Loucy (cell line): ENCODE measurements at regions not wholly inside any gene's neighbourhood (a gene's known extent, or its start where the extent isn't known, plus 50 kb on each side); places are given as distances from the start of the nearest gene placed in this dataset.

ENCODE experiments used
- H2AFZ ChIP-seq: fragments of 200-600 bp; sonication (generic); 2 replicates; pipeline ENCODE4 v1.6.0; 2016; ENCODE audit warnings: antibody characterized with exemption, mild to moderate bottlenecking, low read length, moderate library complexity
- H3F3A ChIP-seq: fragments of 200-600 bp; 2 replicates; pipeline ENCODE4 v1.6.0; 2016; ENCODE audit warnings: antibody characterized with exemption, low read depth, mild to moderate bottlenecking
- H3K27me3 ChIP-seq: fragments of 200-600 bp; sonication (generic); 2 replicates; pipeline ENCODE4 v1.6.1; 2014; ENCODE audit warnings: low read length, mild to moderate bottlenecking; ENCODE audit not compliant: insufficient read depth, poor library complexity, severe bottlenecking
- H3K36me3 ChIP-seq: fragments of 200-600 bp; sonication (generic); 2 replicates; pipeline ENCODE4 v1.6.1; 2016; ENCODE audit warnings: low read length; ENCODE audit not compliant: insufficient read depth
- H3K4me1 ChIP-seq: fragments of 200-600 bp; sonication (generic); 2 replicates; pipeline ENCODE4 v1.5.1; 2014; ENCODE audit warnings: low read length, mild to moderate bottlenecking; ENCODE audit not compliant: insufficient read depth, poor library complexity, severe bottlenecking
- H3K4me2 ChIP-seq: fragments of 200-600 bp; sonication (generic); 2 replicates; pipeline ENCODE4 v1.6.0; 2014; ENCODE audit warnings: antibody characterized with exemption, low read length, low read depth, mild to moderate bottlenecking; ENCODE audit not compliant: poor library complexity, severe bottlenecking
- H3K4me3 ChIP-seq: fragments of 200-600 bp; sonication (generic); 2 replicates; pipeline ENCODE4 v1.5.1; 2014; ENCODE audit warnings: low read length, mild to moderate bottlenecking, mixed read lengths; ENCODE audit not compliant: poor library complexity, severe bottlenecking
- H3K79me2 ChIP-seq: fragments of 200-600 bp; sonication (generic); 2 replicates; pipeline ENCODE4 v1.6.1; 2014; ENCODE audit warnings: low read length; ENCODE audit not compliant: insufficient read depth
- H3K9ac ChIP-seq: fragments of 200-600 bp; sonication (generic); 2 replicates; pipeline ENCODE4 v1.6.0; 2014; ENCODE audit warnings: mild to moderate bottlenecking, low read depth, low read length, moderate library complexity; ENCODE audit not compliant: poor library complexity, severe bottlenecking
- H3K9me2 ChIP-seq: fragments of 200-600 bp; sonication (generic); replicated peaks from 2 replicates; pipeline ENCODE4 v1.6.1; 2016; ENCODE audit warnings: low read depth, low read length, mixed read lengths
- H3K9me3 ChIP-seq: fragments of 200-600 bp; sonication (generic); 2 replicates; pipeline ENCODE4 v1.6.1; 2014; ENCODE audit warnings: mild to moderate bottlenecking, antibody characterized with exemption, low read length, low read depth; ENCODE audit not compliant: insufficient read depth
- H4K20me1 ChIP-seq: fragments of 200-600 bp; sonication (generic); 2 replicates; pipeline ENCODE4 v1.6.0; 2014; ENCODE audit warnings: antibody characterized with exemption, low read length, mild to moderate bottlenecking; ENCODE audit not compliant: insufficient read depth, poor library complexity, severe bottlenecking
- EZH2phosphoT487 ChIP-seq: fragments of 200-600 bp; IDR thresholded peaks from 2 replicates; pipeline ENCODE4 v1.6.1; 2018; ENCODE audit warnings: antibody characterized with exemption, mild to moderate bottlenecking, moderate library complexity, borderline replicate concordance
- TF ChIP-seq, protein P1 (sequence below): fragments of 200-600 bp; sonication (generic); conservative IDR thresholded peaks from 2 replicates; pipeline ENCODE4 v1.5.1; 2014; ENCODE audit warnings: mild to moderate bottlenecking, antibody characterized with exemption, low read length

DNA sequence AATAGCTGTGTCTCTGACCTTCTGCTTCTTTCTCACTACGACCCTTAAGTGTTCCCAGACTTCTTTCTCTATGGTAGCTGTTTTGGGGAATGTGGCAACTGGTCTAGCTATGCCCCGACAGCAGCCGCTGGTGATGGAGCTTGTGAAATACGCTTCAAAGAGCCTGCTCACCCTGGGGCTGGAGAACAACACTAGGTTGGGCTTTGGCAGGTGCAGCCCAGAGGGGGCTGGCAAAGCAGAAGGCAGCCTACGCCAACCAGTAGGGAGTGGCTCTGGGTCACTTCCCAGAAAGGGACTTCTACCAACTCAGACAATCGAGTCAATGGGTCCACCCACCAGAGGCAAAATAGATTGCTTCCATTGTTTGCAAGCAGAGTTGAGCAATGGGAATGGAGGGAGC is 262.8 kb downstream of the LMO4 start:
- H3K9me2 ChIP-seq = no peaks in the 10 kb centered on the region
- H2AFZ ChIP-seq = no peak overlapping the region
- no peak for TF ChIP-seq EZH2phosphoT487
- TF ChIP-seq, protein P1, sequence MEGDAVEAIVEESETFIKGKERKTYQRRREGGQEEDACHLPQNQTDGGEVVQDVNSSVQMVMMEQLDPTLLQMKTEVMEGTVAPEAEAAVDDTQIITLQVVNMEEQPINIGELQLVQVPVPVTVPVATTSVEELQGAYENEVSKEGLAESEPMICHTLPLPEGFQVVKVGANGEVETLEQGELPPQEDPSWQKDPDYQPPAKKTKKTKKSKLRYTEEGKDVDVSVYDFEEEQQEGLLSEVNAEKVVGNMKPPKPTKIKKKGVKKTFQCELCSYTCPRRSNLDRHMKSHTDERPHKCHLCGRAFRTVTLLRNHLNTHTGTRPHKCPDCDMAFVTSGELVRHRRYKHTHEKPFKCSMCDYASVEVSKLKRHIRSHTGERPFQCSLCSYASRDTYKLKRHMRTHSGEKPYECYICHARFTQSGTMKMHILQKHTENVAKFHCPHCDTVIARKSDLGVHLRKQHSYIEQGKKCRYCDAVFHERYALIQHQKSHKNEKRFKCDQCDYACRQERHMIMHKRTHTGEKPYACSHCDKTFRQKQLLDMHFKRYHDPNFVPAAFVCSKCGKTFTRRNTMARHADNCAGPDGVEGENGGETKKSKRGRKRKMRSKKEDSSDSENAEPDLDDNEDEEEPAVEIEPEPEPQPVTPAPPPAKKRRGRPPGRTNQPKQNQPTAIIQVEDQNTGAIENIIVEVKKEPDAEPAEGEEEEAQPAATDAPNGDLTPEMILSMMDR = no peak
- no peaks in the 10 kb centered on the region for H3K9me3 ChIP-seq
- H3K9ac ChIP-seq = no peak overlapping the region
- H3K4me2 ChIP-seq = no peak overlapping the region
- H3K36me3 ChIP-seq = no peaks in the 10 kb centered on the region
- H3K79me2 ChIP-seq = no peaks in the 10 kb centered on the region
- H3K27me3 ChIP-seq = no peaks in the 10 kb centered on the region
- no peak overlapping the region for H3K4me3 ChIP-seq
- no peaks in the 10 kb centered on the region for H4K20me1 ChIP-seq
- no peaks in the 10 kb centered on the region for H3K4me1 ChIP-seq
- no peaks in the 10 kb centered on the region for H3F3A ChIP-seq

- Histone ChIP-seq H3K27me3 (no peaks in the 10 kb centered on the region), H3F3A (no peaks in the 10 kb centered on the region), H2AFZ (no peak overlapping the region), H3K36me3 (no peaks in the 10 kb centered on the region), H3K9me3 (no peaks in the 10 kb centered on the region), H3K4me1 (no peaks in the 10 kb centered on the region), H3K79me2 (no peaks in the 10 kb centered on the region), H3K9ac (no peak overlapping the region), H4K20me1 (no peaks in the 10 kb centered on the region), H3K9me2 (no peaks in the 10 kb centered on the region), H3K4me3 (no peak overlapping the region), H3K4me2 (no peak overlapping the region)
- TF ChIP-seq EZH2phosphoT487 = no peak
- TF ChIP-seq, protein P1 = no peak
These were observed 263.5 kb downstream of the LMO4 start for GRCh38 chr1:87592156-87592555.

DNA sequence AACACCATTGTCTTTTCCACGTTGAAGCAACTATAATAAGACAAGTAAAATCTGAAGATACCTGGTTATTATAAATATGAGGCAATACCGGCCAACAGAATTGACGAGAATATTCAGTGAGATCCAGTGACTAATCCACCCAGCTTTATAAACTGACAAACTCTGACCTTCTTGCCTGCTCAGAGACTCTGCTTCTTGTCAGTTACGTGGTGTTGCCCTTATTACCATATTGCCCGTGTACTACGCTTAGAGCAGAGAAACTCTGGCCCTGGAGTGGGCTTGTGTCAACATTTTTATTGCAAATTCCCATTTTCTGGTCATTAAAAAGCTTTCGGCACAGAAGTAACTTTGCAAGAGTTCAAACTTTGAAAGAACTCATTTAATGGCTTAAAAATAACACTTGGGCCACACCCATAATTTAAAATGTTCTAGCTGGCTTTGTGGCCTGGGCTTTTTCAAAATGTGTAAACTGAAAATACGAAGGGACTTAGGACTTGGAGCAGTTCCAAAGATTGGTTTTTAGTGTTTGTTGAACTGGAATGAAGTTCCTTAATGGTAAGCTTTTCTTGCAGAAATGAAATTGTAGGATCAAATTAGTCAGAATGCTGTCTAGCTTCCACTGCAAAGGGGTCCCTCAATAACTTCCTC is 266.2 kb downstream of the LMO4 start:
- no peaks in the 10 kb centered on the region for H3K9me2 ChIP-seq
- no peak for TF ChIP-seq EZH2phosphoT487
- TF ChIP-seq, protein P1 = no peak
- no peaks in the 10 kb centered on the region for H4K20me1 ChIP-seq
- no peak overlapping the region; the same call in 1 of the 2 replicates for H2AFZ ChIP-seq
- no peaks in the 10 kb centered on the region for H3F3A ChIP-seq
- H3K79me2 ChIP-seq = no peaks in the 10 kb centered on the region
- H3K4me2 ChIP-seq = no peak overlapping the region
- no peak overlapping the region for H3K4me3 ChIP-seq
- H3K27me3 ChIP-seq = no peaks in the 10 kb centered on the region
- H3K9ac ChIP-seq = no peak overlapping the region
- H3K4me1 ChIP-seq = peaks cover 18% of the 10 kb centered on the region
- H3K36me3 ChIP-seq = no peaks in the 10 kb centered on the region
- no peaks in the 10 kb centered on the region for H3K9me3 ChIP-seq
